A673 (cell line): ENCODE measurements at regions not wholly inside any gene's neighbourhood (a gene's known extent, or its start where the extent isn't known, plus 50 kb on each side); places are given as distances from the start of the nearest gene placed in this dataset.

Experiments used
- BruUV-seq: library from RNA; stranded (reverse); fragments of 400-500 nt; replicated peaks from 2 replicates; lab custom pipeline; 2021; lab: Mats Ljungman, UMichigan
- CTCF ChIA-PET: fragments of 300-600 bp; sonication (Branson Sonifier 250); formaldehyde crosslinking; loops from one replicate; lab custom pipeline; 2022; ENCODE audit warnings: antibody characterized with exemption; lab: Charles Lee
- POLR2A ChIA-PET: fragments of 300-600 bp; sonication (Branson Sonifier 250); formaldehyde crosslinking; loops from one replicate; lab custom pipeline; 2022; ENCODE audit warnings: antibody characterized with exemption; ENCODE audit not compliant: low non-redundant PET; lab: Charles Lee
- DNase-seq: peaks from one replicate; pipeline ENCODE4 v3.0.0-alpha.2; 2015; ENCODE audit warnings: low spot score
- H3K27ac ChIP-seq: fragments of 200-600 bp; sonication (generic); 2 replicates; pipeline ENCODE4 v1.5.1; 2016; ENCODE audit warnings: mixed run types, low read depth, mild to moderate bottlenecking, mixed read lengths, antibody characterized with exemption, low read length; ENCODE audit not compliant: poor library complexity, severe bottlenecking
- H3K27me3 ChIP-seq: fragments of 200-600 bp; sonication (generic); replicated peaks from 2 replicates; pipeline ENCODE4 v1.6.1; 2017; ENCODE audit warnings: mixed run types, low read depth, mild to moderate bottlenecking, mixed read lengths, antibody characterized with exemption, low read length; ENCODE audit not compliant: insufficient read depth, poor library complexity
- H3K36me3 ChIP-seq: fragments of 200-600 bp; sonication (generic); 2 replicates; pipeline ENCODE4 v1.6.1; 2016; ENCODE audit warnings: mixed run types, mild to moderate bottlenecking, mixed read lengths, antibody characterized with exemption, low read length; ENCODE audit not compliant: insufficient read depth, poor library complexity, severe bottlenecking
- H3K4me1 ChIP-seq: fragments of 200-600 bp; sonication (generic); 2 replicates; pipeline ENCODE4 v1.6.1; 2017; ENCODE audit warnings: mixed run types, mild to moderate bottlenecking, mixed read lengths, antibody characterized with exemption, low read length; ENCODE audit not compliant: insufficient read depth, poor library complexity, severe bottlenecking
- H3K4me3 ChIP-seq: fragments of 200-600 bp; sonication (generic); 2 replicates; pipeline ENCODE4 v1.5.1; 2016; ENCODE audit warnings: low read depth, mixed run types, mild to moderate bottlenecking, mixed read lengths, low read length; ENCODE audit not compliant: poor library complexity, severe bottlenecking
- H3K9me3 ChIP-seq: fragments of 200-600 bp; sonication (generic); 2 replicates; pipeline ENCODE4 v1.6.1; 2016; ENCODE audit warnings: mixed run types, low read depth, mild to moderate bottlenecking, mixed read lengths, antibody characterized with exemption, low read length; ENCODE audit not compliant: poor library complexity, severe bottlenecking
- EZH2 ChIP-seq: fragments of 200-600 bp; sonication (generic); IDR thresholded peaks from 2 replicates; pipeline ENCODE4 v1.6.1; 2017; ENCODE audit warnings: borderline replicate concordance, low read depth, mild to moderate bottlenecking, mixed read lengths, antibody characterized with exemption, low read length; ENCODE audit not compliant: poor library complexity, severe bottlenecking
- intact Hi-C: fragments of 100-400 bp; cut with micrococcal nuclease; formaldehyde crosslinking; loops from one replicate; pipeline ENCODE4 v1.10.0; 2022; ENCODE audit not compliant: unreplicated experiment
- TF ChIP-seq, protein P1 (sequence below): fragments of 300-800, 200-600 bp; sonication (generic); conservative IDR thresholded peaks from 2 replicates; pipeline ENCODE4 v1.5.1; 2017; ENCODE audit warnings: low read depth, mild to moderate bottlenecking, antibody characterized with exemption, low read length, moderate library complexity, mixed read lengths

DNA sequence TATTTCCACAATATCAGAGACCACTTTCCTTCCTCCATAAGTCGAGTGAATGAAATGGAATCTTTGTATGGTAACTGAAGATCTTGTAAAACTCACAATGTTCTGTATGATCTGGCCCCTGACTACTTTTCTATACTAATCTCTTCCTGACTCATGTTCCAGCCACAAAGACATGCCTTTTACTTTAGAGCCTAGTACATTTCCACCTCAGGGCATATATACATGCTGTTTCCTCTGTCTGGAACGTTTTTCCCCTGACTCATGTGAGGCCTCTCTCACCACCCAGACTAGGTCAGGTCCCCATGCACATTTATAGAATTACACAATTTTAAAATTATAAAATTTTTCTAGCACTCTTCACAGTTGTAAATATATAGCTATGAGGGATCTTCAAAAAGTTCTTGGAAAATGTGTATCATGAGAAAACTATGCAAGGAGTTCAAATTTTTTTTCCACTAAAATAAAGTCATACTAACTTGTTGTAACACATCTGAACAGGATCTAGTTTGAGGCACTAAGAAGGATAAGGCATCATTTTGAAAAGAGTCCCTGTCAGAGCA is 208.8 kb downstream of the SH2D1A start:
- ChIA-PET POLR2A (no interaction called here), CTCF (no interaction called here)
- Histone ChIP-seq H3K27ac (no peak overlapping the region), H3K4me1 (no peaks in the 10 kb centered on the region), H3K36me3 (no peaks in the 10 kb centered on the region), H3K27me3 (no peaks in the 10 kb centered on the region), H3K9me3 (no peaks in the 10 kb centered on the region), H3K4me3 (no peak overlapping the region)
- TF ChIP-seq, protein P1, sequence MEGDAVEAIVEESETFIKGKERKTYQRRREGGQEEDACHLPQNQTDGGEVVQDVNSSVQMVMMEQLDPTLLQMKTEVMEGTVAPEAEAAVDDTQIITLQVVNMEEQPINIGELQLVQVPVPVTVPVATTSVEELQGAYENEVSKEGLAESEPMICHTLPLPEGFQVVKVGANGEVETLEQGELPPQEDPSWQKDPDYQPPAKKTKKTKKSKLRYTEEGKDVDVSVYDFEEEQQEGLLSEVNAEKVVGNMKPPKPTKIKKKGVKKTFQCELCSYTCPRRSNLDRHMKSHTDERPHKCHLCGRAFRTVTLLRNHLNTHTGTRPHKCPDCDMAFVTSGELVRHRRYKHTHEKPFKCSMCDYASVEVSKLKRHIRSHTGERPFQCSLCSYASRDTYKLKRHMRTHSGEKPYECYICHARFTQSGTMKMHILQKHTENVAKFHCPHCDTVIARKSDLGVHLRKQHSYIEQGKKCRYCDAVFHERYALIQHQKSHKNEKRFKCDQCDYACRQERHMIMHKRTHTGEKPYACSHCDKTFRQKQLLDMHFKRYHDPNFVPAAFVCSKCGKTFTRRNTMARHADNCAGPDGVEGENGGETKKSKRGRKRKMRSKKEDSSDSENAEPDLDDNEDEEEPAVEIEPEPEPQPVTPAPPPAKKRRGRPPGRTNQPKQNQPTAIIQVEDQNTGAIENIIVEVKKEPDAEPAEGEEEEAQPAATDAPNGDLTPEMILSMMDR, result no peak
- no peak for TF ChIP-seq EZH2
- BruUV-seq, result no TSS peak
- intact Hi-C loops, result no loop called here
- peak; percentile 2 for DNase-seq

DNA sequence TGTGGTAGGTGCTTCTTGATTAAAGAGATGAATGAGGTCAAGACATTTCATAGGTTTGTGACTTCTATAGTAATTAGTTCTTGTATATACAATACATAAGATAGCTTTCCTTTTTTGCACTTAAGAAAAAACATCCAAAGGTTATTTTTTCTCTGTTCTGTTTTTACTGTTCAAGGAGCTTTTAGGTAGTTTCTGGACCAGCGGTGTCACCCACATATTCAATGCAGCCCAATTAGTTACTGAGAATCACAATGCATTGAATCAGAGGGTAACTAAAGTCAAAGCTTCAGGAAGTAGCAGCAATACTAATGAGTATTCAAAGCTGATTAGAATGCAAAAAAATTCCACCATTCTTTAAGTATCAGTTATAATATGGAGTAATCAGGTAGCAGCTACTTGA is 211.6 kb downstream of the SH2D1A start:
- Histone ChIP-seq H3K4me1 (no peaks in the 10 kb centered on the region), H3K27ac (no peak overlapping the region), H3K4me3 (no peak overlapping the region), H3K36me3 (no peaks in the 10 kb centered on the region), H3K9me3 (no peaks in the 10 kb centered on the region), H3K27me3 (no peaks in the 10 kb centered on the region)
- no TSS peak for BruUV-seq
- intact Hi-C loops, result no loop called here
- no peak for DNase-seq
- CTCF ChIA-PET, result no interaction called here
- POLR2A ChIA-PET, result no interaction called here
- TF ChIP-seq EZH2, result no peak
- TF ChIP-seq, protein P1, result no peak

DNA sequence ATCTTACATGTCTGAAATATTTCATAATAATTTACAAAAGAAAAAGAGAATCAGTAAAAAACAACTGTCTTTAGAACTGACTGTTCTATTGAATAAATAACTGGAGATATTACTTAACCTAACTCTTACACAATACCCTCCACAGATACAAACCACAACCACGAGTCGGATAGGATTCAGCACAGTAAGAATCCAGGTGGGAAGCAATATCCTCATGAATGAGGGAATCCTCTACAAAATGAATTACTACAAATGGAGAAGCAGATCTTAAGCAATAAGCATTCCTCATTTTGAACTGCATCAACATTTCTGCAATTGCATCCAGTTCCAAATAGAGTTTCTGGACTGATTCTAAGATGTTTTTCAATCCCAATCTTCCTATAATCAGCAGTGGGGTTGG is 227.1 kb downstream of the SH2D1A start:
- POLR2A ChIA-PET, result no interaction called here
- BruUV-seq, result no TSS peak
- CTCF ChIA-PET, result no interaction called here

More for the DNA sequence above, 227.1 kb downstream of the SH2D1A start:
- intact Hi-C loops, result no loop called here
- Histone ChIP-seq H3K4me3 (no peak overlapping the region), H3K27ac (no peak overlapping the region), H3K9me3 (no peaks in the 10 kb centered on the region), H3K27me3 (no peaks in the 10 kb centered on the region), H3K4me1 (no peaks in the 10 kb centered on the region), H3K36me3 (no peaks in the 10 kb centered on the region)
- TF ChIP-seq, protein P1, result no peak
- TF ChIP-seq EZH2, result no peak
- no peak for DNase-seq
